ENCODE measurements at regions not wholly inside any gene's neighbourhood (a gene's known extent, or its start where the extent isn't known, plus 50 kb on each side); places are given as distances from the start of the nearest gene placed in this dataset.
"Not testable (repeated sequence)": the region's sequence is repeated elsewhere in the genome, so short reads cannot be mapped to it uniquely, and the experiment has no call there.

DNA sequence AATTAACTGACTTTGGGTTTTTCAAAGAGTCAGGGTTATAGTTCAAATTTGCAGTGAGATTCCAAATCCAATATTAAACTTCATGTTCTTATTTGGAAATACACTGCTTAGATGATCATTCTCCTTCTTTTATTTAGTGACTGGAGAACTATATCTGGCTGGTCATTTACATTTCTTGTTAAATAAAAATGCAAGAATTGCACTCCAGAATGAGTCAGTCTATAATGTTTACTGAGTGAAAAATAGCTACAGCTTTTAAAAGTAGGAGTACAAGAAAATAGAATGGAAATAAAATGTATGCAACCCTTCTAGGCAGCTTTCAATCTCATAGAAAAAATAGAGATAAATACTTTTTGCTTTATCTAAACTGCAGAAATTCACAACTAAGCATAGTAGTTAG, 54.5 kb upstream of the CD2AP start:
- DNase-seq = no peak
- Histone ChIP-seq H3K4me3 (ENCODE audit: low read depth, low read length) (no peak overlapping the region), H3K4me1 (no peaks in the 10 kb centered on the region), H3K36me3 (no peaks in the 10 kb centered on the region), H3K9me3 (no peaks in the 10 kb centered on the region), H3K27me3 (peaks cover 6% of the 10 kb centered on the region; the same call in 1 of the 2 replicates)
- TF ChIP-seq, protein P1, sequence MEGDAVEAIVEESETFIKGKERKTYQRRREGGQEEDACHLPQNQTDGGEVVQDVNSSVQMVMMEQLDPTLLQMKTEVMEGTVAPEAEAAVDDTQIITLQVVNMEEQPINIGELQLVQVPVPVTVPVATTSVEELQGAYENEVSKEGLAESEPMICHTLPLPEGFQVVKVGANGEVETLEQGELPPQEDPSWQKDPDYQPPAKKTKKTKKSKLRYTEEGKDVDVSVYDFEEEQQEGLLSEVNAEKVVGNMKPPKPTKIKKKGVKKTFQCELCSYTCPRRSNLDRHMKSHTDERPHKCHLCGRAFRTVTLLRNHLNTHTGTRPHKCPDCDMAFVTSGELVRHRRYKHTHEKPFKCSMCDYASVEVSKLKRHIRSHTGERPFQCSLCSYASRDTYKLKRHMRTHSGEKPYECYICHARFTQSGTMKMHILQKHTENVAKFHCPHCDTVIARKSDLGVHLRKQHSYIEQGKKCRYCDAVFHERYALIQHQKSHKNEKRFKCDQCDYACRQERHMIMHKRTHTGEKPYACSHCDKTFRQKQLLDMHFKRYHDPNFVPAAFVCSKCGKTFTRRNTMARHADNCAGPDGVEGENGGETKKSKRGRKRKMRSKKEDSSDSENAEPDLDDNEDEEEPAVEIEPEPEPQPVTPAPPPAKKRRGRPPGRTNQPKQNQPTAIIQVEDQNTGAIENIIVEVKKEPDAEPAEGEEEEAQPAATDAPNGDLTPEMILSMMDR (IDR thresholded peaks at IDR 0.05; ENCODE audit: low read depth, low read length) = no peak

DNA sequence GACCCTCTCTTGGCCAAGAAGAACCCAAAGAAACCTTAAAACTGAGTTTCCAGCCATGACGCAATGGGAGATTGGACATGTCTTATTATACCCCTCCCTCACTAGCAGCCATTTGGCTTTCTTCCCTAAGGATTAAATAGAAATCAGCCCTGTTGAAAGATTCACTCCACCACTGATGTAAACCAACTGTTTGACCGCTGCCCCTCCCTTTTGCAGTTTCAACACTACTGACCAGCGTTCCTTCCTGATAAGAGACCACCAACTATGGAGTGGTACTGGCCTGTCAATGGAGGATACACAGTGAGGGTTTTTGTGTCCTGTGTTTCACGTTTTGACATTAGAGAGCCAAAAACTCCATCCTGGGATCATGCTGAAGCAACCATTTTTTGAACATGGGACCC, 53.2 kb upstream of the CD2AP start:
- Histone ChIP-seq H3K36me3 (no peaks in the 10 kb centered on the region), H3K4me1 (no peaks in the 10 kb centered on the region), H3K27me3 (no peaks in the 10 kb centered on the region), H3K4me3 (ENCODE audit: low read depth, low read length) (no peak overlapping the region), H3K9me3 (no peaks in the 10 kb centered on the region)
- no peak for DNase-seq
- TF ChIP-seq, protein P1 (IDR thresholded peaks at IDR 0.05; ENCODE audit: low read depth, low read length) = no peak

DNA sequence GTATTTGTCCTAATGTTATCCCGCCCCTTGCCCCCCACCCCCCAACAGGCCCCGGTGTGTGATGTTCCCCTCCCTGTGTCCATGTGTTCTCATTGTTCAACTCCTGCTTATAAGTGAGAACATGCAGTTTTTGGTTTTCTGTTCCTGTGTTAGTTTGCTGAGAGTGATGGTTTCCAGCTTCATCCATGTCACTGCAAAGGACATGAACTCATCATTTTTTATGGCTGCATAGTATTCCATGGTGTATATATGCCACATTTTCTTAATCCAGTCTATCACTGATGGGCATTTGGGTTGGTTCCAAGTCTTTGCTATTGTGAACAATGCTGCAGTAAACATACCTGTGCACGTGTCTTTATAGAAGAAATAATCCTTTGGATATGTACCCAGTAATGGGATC, 51.9 kb upstream of the CD2AP start:
- not testable (repeated sequence) for H3K9me3 ChIP-seq; H3K4me1 ChIP-seq; H3K36me3 ChIP-seq; DNase-seq; H3K27me3 ChIP-seq; H3K4me3 ChIP-seq (ENCODE audit: low read depth, low read length)

DNA sequence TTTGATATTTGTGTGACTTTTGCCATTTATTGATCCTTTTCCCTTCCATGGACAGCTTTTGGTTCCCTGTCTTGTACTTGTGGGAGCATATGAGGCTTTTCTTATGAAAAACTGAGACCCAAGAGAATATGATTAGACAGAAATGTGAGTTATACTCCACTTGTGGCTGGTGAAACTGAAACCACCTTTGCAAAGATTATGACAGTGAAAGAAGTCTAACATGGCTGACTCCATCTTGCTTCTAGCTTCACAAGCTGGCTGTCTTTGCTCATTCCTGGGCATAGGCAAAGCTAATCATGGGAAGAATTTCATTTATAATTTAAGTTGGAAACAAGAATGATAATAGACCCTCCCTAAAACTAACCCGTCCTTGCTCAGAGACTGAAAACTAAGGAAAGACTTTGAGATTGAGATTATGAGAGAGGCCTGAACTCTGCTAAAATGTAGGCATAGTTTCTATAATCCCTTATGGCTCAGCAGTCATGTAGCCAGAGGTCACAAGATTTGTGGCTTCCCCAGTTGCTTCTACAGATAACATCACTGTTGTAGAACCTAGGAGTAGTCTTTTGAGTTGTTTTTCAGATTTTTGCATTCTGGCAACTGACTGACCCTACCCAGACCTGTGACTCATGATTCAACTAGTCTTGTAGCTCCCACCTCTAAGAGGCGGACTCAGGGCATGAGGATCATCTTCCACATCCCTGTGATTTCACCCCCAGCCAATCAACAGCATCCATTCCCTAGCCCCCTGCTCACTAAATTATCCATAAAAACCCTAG, 50.9 kb upstream of the CD2AP start:
- no peaks in the 10 kb centered on the region for H3K36me3 ChIP-seq
- H3K4me1 ChIP-seq = no peaks in the 10 kb centered on the region
- no peak for DNase-seq
- no peaks in the 10 kb centered on the region for H3K27me3 ChIP-seq
- TF ChIP-seq, protein P1 (IDR thresholded peaks at IDR 0.05; ENCODE audit: low read depth, low read length) = no peak
- H3K4me3 ChIP-seq (ENCODE audit: low read depth, low read length) = no peak overlapping the region
- H3K9me3 ChIP-seq = no peaks in the 10 kb centered on the region

DNA sequence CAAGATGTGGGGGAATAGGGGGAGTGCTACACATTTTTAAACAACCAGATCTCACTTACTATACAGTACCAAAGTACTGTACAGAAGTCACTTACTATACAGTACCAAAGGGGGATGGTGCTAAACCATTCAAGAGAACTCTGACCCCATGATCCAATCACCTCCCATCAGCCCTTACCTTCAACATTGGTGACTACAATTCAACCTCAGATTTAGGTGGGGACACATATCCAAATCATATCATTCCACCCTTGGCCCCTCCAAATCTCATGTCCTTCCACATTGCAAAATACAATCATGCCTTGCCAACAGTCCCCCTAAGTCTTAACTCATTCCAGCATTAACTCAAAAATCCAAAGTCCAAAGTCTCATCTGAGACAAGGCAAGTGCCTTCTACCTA, 49.9 kb upstream of the CD2AP start:
- no peak for DNase-seq
- no peak overlapping the region for H3K4me3 ChIP-seq (ENCODE audit: low read depth, low read length)
- no peaks in the 10 kb centered on the region for H3K9me3 ChIP-seq
- no peaks in the 10 kb centered on the region for H3K4me1 ChIP-seq
- TF ChIP-seq, protein P1 (IDR thresholded peaks at IDR 0.05; ENCODE audit: low read depth, low read length) = no peak
- no peaks in the 10 kb centered on the region for H3K27me3 ChIP-seq
- no peaks in the 10 kb centered on the region for H3K36me3 ChIP-seq

Measured in BE2C (cell line).